RPMI7951 (cell line): ENCODE measurements at regions not wholly inside any gene's neighbourhood (a gene's known extent, or its start where the extent isn't known, plus 50 kb on each side); places are given as distances from the start of the nearest gene placed in this dataset.

ENCODE experiments used
- DNase-seq: peaks from one replicate; pipeline ENCODE4 v3.0.0-alpha.2; 2012; ENCODE audit warnings: low read depth

DNA sequence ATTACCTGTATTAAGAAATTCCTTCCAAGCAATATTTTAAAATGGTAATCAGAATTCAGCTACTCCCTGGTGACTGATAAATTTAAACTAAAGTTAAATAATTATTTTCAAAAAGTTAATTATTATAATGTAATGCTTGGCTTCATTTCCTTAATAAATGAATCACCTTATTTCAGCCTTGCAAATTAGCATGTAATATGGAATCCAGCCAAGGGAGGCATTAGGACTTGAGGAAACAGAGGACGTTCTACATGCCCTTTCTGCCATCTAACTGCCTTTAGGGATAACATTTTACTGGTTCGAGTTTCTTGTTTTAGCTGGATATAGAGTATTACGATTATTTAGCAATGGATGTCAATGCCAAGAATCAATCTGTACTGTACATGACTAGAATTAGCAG is 636.3 kb downstream of the TSN start:
- no peak for DNase-seq

GRCh38 chr2:122395687-122396086 is 640.2 kb downstream of the TSN start:
- DNase-seq, result no peak

DNA sequence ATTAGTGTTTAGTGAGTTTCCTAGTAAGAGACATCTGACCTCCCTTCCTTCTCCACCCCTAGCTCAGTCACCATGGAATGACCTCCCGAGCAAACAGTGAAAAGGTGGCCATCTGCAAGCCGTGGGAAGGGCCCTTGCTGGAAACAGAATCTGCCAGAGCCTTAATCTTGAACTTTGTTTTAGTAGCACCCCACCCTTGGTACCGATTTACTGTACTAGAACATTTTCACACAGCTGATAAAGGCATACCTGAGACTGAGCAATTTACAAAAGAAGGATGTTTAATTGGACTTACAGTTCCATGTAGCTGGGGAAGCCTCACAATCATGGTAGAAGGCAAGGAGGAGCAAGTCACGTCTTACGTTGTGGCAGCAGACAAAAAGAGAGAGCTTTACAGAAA is 655.8 kb downstream of the TSN start:
- DNase-seq, result no peak

DNA sequence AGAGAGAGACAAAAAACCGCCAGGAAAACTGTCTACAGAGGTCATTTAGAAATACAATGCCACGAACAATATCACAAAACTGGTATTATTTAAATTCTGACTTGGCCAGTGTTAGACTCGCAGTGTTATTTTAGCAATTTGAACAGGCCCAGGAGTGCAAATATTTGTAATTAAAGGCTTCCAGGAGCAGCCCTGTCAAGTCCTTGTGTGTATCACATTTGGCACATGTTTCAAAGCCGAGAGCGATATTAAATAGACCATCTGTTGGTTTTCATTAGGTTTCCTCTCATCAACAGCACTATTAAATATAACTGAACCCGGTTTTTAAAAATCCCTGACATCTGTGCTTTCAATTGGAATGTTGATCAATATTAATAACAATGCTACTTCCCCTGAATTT is 656.9 kb downstream of the TSN start:
- DNase-seq, result no peak

GRCh38 chr2:122414902-122415301 is 659.5 kb downstream of the TSN start:
- no peak for DNase-seq

DNA sequence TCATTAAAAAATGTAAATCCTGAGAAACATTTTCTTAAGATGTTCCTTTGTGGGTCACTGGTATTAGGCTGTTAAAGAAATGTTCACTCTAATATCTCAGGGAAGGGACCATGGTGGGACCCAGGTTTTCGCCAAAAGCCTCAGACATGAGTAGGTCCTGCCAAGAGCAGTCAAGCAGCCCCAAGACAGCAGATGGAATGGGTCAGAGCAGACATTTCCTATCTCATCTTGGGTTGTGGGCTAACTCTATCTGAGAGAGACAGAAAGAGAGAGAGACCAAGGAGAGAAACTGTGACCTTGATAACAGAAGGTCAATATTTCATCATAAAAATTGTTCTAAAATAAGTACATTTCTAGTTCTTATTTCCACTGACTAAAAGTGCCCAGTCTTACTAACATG is 661.7 kb downstream of the TSN start:
- DNase-seq, result no peak

DNA sequence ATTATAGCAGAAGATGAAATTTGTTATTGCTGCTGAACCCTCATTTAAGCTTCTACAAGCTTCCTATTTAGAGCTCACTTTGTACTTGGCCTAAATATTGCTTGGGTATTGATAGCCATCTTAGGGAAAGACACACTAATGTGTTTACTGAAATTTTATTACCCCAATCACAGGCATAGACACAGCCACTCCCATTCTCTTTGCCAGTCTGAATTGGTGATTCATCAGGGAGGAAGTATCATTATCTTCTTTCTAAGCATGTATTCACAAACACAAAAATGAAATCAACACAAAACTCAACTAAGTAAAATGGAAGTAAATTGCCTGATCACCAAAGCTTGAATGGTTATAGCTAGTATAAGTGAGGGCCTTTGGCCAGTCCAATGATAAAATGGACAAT is 666.3 kb downstream of the TSN start:
- DNase-seq, result peak; percentile 10

GRCh38 chr2:122422384-122422991 is 667.0 kb downstream of the TSN start:
- peak; percentile 16 for DNase-seq

DNA sequence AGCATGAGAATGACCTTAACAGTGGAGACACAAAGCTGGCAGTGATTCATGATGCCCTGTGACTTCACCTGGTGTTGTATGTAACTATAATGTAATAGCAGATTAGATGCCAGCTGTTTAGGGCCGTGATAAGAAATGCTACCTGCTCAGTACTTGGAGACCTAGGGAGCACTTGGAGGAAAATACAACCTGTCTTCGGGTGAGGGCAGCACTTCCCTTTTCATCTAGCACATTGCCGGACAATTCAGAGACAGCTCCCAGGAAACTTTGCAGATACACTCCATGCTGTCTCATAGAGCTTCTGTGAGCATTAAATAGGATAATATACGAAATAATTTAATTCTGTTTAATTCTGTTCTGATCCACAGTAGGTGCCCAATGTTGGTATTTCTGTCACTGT is 668.5 kb downstream of the TSN start:
- DNase-seq, result no peak

DNA sequence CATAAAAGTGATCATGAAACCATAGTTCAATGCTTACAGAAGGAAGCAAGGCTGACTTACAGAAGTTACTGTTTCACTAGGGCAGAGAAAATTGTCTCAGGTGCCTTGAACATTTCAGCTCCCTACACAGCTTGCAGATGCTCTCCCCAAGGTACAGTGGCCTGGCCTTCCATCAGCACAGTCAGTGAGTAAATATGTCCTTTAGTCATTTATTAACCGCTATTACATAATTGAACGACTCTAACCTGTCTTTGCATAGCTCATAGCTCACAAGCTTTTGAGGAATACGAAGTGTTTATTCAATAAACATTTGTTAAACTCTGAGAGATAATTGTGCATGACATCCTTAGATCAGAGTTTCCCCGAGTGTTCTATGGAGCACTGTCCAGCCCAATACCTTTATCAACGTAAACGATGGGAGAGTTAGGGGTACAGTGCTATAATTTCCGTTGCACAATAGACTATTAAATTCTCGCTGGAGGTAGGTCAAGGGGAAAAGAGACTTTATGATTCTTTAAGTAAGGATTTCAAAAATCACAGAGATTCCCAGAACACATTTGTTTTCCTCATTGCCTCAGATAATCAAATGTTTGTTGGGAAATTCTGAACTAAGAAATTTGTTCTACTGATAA is 677.8 kb downstream of the TSN start:
- DNase-seq, result no peak

DNA sequence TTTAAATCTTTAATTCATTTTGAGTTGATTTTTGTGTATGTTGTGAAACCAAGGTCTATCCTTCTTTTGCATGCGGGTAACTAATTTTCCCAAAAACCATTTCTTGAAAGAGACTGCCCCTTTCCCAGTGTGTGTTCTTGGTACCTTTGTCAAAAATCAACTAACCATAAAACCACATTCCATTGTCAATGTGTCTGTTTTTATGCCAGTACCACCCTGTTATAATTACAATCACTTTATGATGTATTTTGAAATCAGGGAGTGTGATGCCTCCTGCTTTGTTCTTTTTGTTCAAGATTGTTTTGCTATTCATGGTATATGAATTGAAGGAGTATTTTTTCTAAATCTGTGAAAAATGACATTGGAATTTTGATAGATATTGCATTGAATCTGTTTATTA is 689.6 kb downstream of the TSN start:
- no peak for DNase-seq

GRCh38 chr2:122446761-122447160 is 691.3 kb downstream of the TSN start:
- DNase-seq, result no peak

- no peak for DNase-seq
Measured at GRCh38 chr2:122447237-122447636, 691.8 kb downstream of the TSN start.

- peak; percentile 62 for DNase-seq
Measured at GRCh38 chr2:122451040-122451439, 695.6 kb downstream of the TSN start.

DNA sequence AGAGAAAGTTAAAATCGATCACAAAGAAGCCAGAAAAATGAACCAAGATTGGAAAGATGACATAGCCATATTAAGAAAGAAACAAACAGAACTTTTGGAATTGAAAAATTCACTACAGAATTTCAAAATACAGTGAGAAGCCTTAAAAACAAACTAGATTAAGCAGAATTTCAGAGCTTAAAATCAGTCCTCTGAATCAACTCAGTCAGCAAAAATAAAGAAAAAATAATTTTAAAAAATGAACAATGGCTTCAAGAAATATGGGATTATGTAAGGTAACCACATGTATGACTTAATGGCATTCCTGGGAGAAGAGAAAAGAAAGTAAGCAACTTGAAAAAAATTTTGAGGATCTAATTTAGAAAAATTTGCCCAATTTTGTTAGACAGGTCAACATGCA is 696.2 kb downstream of the TSN start:
- no peak for DNase-seq

GRCh38 chr2:122469147-122469546 is 713.7 kb downstream of the TSN start:
- DNase-seq, result no peak

GRCh38 chr2:122471753-122472152 is 716.3 kb downstream of the TSN start:
- no peak for DNase-seq

- no peak for DNase-seq
Measured at GRCh38 chr2:122478117-122478516, 722.7 kb downstream of the TSN start.

DNA sequence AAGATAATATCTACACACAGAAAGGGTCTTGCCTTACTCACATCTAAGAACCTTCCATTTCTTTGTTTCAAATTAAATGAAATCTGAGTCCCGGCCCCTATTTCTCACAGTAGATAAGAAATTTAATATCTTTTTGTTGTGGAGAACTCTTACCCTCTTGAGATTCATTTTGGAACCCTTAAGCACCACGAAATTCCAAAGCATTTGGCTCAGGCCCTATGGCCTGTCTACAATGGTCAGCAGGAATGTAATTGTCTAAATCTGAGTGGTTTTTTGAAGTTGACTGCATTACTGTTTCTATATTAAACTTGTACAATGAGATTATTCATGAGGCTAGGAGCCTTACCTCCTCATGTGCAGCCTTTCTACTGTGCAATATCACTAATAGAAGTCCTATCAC is 723.3 kb downstream of the TSN start:
- no peak for DNase-seq

- no peak for DNase-seq
Measured at GRCh38 chr2:122480501-122481243, 725.2 kb downstream of the TSN start.

DNA sequence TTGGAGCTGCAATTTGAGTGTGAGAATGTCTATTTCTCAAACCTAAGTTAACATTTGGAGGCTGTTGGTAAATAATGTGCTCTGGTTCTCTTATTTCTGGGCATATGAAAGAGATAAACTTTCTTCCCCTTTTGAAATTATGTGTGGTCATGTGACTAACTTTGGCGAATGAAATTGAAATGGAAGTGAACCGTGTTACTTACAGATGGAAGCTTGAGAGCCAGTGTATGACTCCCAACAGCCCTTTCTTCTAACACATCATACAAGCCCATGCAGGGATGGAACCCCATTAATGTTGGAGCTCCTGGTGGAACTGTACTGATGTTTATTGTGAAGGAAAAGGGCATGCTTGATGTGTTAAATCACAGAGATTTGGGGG is 725.8 kb downstream of the TSN start:
- no peak for DNase-seq

DNA sequence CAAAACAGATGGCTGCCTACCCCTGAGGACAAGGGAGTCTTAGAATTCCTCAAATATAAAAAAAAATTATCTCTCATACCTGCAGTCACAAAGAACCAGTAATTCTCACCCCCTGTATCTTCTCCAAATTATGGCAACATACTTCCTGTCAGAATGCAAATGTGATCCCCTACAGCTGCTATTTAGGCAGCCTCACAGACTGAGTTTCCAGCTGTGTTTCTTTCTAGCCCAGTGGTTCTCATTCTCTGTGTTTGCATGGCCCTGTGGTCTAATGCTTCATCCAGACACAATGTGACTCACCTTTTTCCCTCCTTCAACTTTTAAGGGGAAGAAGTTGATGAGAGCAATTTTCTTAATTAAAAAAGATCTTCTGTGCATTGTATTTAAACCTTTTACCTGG is 726.3 kb downstream of the TSN start:
- DNase-seq, result no peak

DNA sequence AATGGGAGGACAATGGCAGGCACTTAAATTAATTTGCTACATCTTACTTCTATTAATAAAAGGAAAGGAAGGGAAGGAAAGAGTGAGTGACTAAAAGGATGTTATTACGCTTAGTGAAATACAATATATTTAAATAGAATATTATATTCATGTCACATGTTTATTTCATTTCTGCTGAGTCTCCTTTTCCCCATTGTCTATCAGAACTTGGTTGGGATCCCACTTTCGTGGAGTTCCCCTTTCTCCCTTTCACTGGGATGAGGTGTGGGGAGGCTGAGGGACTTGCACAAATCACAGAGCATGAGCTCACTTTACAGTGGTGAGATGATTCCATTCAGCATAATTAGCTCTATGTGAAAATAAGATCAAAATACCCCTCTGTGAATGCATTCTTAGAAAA is 730.6 kb downstream of the TSN start:
- no peak for DNase-seq
